ENCODE measurements at regions not wholly inside any gene's neighbourhood (a gene's known extent, or its start where the extent isn't known, plus 50 kb on each side); places are given as distances from the start of the nearest gene placed in this dataset.
"Not testable (repeated sequence)": the region's sequence is repeated elsewhere in the genome, so short reads cannot be mapped to it uniquely, and the experiment has no call there.

- TF ChIP-seq CTCF (IDR thresholded peaks at IDR 0.05; ENCODE audit: insufficient read depth, low read length, poor library complexity, severe bottlenecking) = no peak
- Histone ChIP-seq H3K4me3 (replicated peaks; ENCODE audit: low read depth, low read length) (no peak overlapping the region), H3K36me3 (ENCODE audit: control insufficient read depth, insufficient read depth, low read length) (no peaks in the 10 kb centered on the region), H3K27me3 (replicated peaks; ENCODE audit: control insufficient read depth, insufficient read depth, low read length) (no peaks in the 10 kb centered on the region)
- DNase-seq (ENCODE audit: extremely low read depth, insufficient read length) = no peak
These were observed 100.0 kb downstream of the MTERF1 start for GRCh38 chr7:91780521-91780920.

GRCh38 chr7:91784469-91784868, 96.0 kb downstream of the MTERF1 start:
- TF ChIP-seq CTCF (IDR thresholded peaks at IDR 0.05; ENCODE audit: insufficient read depth, low read length, poor library complexity, severe bottlenecking) = peak; percentile 3
- Histone ChIP-seq H3K27me3 (replicated peaks; ENCODE audit: control insufficient read depth, insufficient read depth, low read length) (no peaks in the 10 kb centered on the region), H3K36me3 (ENCODE audit: control insufficient read depth, insufficient read depth, low read length) (no peaks in the 10 kb centered on the region), H3K4me3 (replicated peaks; ENCODE audit: low read depth, low read length) (no peak overlapping the region)
- no peak for DNase-seq (ENCODE audit: extremely low read depth, insufficient read length)

GRCh38 chr7:91787931-91788330, 92.6 kb downstream of the MTERF1 start:
- Histone ChIP-seq H3K4me3 (replicated peaks; ENCODE audit: low read depth, low read length) (no peak overlapping the region), H3K36me3 (ENCODE audit: control insufficient read depth, insufficient read depth, low read length) (no peaks in the 10 kb centered on the region), H3K27me3 (replicated peaks; ENCODE audit: control insufficient read depth, insufficient read depth, low read length) (no peaks in the 10 kb centered on the region)
- TF ChIP-seq CTCF (IDR thresholded peaks at IDR 0.05; ENCODE audit: insufficient read depth, low read length, poor library complexity, severe bottlenecking) = no peak
- no peak for DNase-seq (ENCODE audit: extremely low read depth, insufficient read length)

- Histone ChIP-seq H3K4me3 (replicated peaks; ENCODE audit: low read depth, low read length) (no peak overlapping the region), H3K27me3 (replicated peaks; ENCODE audit: control insufficient read depth, insufficient read depth, low read length) (no peaks in the 10 kb centered on the region), H3K36me3 (ENCODE audit: control insufficient read depth, insufficient read depth, low read length) (no peaks in the 10 kb centered on the region)
- DNase-seq (ENCODE audit: extremely low read depth, insufficient read length) = no peak
- no peak for TF ChIP-seq CTCF (IDR thresholded peaks at IDR 0.05; ENCODE audit: insufficient read depth, low read length, poor library complexity, severe bottlenecking)
These were observed 91.4 kb downstream of the MTERF1 start for GRCh38 chr7:91789086-91789485.

- Histone ChIP-seq H3K27me3 (replicated peaks; ENCODE audit: control insufficient read depth, insufficient read depth, low read length) (no peaks in the 10 kb centered on the region), H3K36me3 (ENCODE audit: control insufficient read depth, insufficient read depth, low read length) (no peaks in the 10 kb centered on the region), H3K4me3 (replicated peaks; ENCODE audit: low read depth, low read length) (no peak overlapping the region)
- DNase-seq (ENCODE audit: extremely low read depth, insufficient read length) = no peak
- TF ChIP-seq CTCF (IDR thresholded peaks at IDR 0.05; ENCODE audit: insufficient read depth, low read length, poor library complexity, severe bottlenecking) = no peak
These were observed 90.9 kb downstream of the MTERF1 start for GRCh38 chr7:91789558-91789957.

GRCh38 chr7:91790646-91791045, 89.9 kb downstream of the MTERF1 start:
- not testable (repeated sequence) for H3K36me3 ChIP-seq (ENCODE audit: control insufficient read depth, insufficient read depth, low read length); DNase-seq (ENCODE audit: extremely low read depth, insufficient read length); H3K4me3 ChIP-seq (replicated peaks; ENCODE audit: low read depth, low read length); H3K27me3 ChIP-seq (replicated peaks; ENCODE audit: control insufficient read depth, insufficient read depth, low read length)
